ENCODE measurements at regions not wholly inside any gene's neighbourhood (a gene's known extent, or its start where the extent isn't known, plus 50 kb on each side); places are given as distances from the start of the nearest gene placed in this dataset.

- DNase-seq (ENCODE audit: low spot score), result no peak
- Histone ChIP-seq H3K27ac (no peak overlapping the region), H3K27me3 (no peaks in the 10 kb centered on the region), H3K36me3 (no peaks in the 10 kb centered on the region), H3K4me3 (no peak overlapping the region), H3K4me1 (no peaks in the 10 kb centered on the region), H3K9me3 (no peaks in the 10 kb centered on the region)
- no peak for TF ChIP-seq CTCF (IDR thresholded peaks at IDR 0.05)
These were observed 93.8 kb upstream of the MAP1LC3B2 start for GRCh38 chr12:116465407-116465806.

DNA sequence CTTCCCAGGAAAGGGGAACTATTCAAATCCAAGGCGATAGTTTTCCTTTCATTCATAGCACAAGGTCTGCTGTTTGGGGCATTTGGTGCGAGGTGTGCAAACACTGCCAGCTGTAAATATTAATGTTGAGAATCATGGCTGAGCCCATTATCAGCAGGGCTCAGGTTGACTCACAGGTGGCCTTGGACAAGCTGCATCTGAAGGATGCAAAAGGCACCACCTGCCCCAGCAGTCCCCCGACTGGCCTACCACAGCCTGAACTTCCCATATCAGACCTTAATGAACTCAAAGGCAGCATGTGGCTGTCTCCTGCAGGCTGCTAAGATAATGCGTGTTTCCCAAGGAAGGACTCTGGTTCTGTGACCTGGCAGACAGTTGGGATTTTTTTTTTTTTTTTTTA is 93.3 kb upstream of the MAP1LC3B2 start:
- no peaks in the 10 kb centered on the region for H3K36me3 ChIP-seq
- no peaks in the 10 kb centered on the region for H3K27me3 ChIP-seq
- no peak overlapping the region for H3K27ac ChIP-seq
- no peak for TF ChIP-seq CTCF (IDR thresholded peaks at IDR 0.05)
- no peaks in the 10 kb centered on the region for H3K4me1 ChIP-seq
- DNase-seq (ENCODE audit: low spot score), result no peak
- no peaks in the 10 kb centered on the region for H3K9me3 ChIP-seq
- H3K4me3 ChIP-seq, result no peak overlapping the region

- Histone ChIP-seq H3K4me1 (no peaks in the 10 kb centered on the region), H3K27ac (no peak overlapping the region), H3K36me3 (no peaks in the 10 kb centered on the region), H3K27me3 (no peaks in the 10 kb centered on the region), H3K9me3 (no peaks in the 10 kb centered on the region), H3K4me3 (no peak overlapping the region)
- DNase-seq (ENCODE audit: low spot score), result no peak
- TF ChIP-seq CTCF (IDR thresholded peaks at IDR 0.05), result no peak
These were observed 92.6 kb upstream of the MAP1LC3B2 start for GRCh38 chr12:116466536-116466935.

GRCh38 chr12:116469344-116469743 is 89.8 kb upstream of the MAP1LC3B2 start:
- Histone ChIP-seq H3K27me3 (no peaks in the 10 kb centered on the region), H3K9me3 (no peaks in the 10 kb centered on the region), H3K27ac (no peak overlapping the region), H3K4me1 (no peaks in the 10 kb centered on the region), H3K4me3 (no peak overlapping the region), H3K36me3 (no peaks in the 10 kb centered on the region)
- TF ChIP-seq CTCF (IDR thresholded peaks at IDR 0.05), result no peak
- no peak for DNase-seq (ENCODE audit: low spot score)

DNA sequence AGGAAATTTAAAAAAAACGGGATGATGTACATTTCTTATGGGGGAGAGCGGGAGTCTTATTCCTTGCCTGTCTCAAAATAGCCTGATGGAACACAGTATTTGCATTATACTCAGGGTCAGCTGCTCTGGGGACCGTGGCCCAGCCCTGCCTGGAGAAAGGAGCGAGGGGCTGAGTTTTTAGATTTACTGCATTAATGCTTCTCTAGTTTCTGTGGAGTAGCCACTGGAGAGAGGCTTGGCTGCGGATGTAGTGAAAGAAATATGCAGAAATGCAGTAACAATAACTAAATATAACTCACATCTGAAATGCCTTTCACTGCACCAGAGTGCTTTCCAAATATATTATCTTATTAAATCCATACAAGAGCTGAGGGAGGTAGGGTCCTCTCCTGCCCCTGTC is 87.6 kb upstream of the MAP1LC3B2 start:
- H3K36me3 ChIP-seq, result no peaks in the 10 kb centered on the region
- peaks cover 0 to 2% of the 10 kb centered on the region in 2 donors for H3K9me3 ChIP-seq
- TF ChIP-seq CTCF (IDR thresholded peaks at IDR 0.05), result no peak
- no peaks in the 10 kb centered on the region for H3K4me1 ChIP-seq
- H3K27me3 ChIP-seq, result no peaks in the 10 kb centered on the region
- no peak for DNase-seq (ENCODE audit: low spot score)
- H3K4me3 ChIP-seq, result no peak overlapping the region
- H3K27ac ChIP-seq, result no peak overlapping the region

DNA sequence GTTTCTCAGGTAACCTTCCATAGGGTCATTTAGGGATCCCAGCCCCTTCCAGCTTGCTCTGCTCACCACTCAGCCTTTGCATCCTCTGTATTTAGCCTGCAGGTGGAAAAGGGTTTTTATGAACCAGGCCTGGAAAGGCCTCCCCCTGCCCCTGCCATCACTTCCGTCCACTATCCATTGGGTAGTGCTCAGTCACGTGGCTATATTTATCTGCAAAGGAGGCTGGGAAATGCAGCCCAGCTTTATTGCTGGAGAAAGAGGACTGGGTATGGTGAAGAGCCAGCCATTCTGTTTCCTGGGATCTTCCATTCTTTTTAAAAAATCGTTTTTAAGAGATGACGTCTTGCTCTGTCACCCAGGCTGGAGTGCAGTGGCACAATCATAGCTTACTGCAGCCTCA is 87.0 kb upstream of the MAP1LC3B2 start:
- no peaks in the 10 kb centered on the region for H3K36me3 ChIP-seq
- DNase-seq (ENCODE audit: low spot score), result no peak
- no peak overlapping the region for H3K27ac ChIP-seq
- H3K4me1 ChIP-seq, result no peaks in the 10 kb centered on the region
- peaks cover 0 to 8% of the 10 kb centered on the region in 2 donors for H3K9me3 ChIP-seq
- no peaks in the 10 kb centered on the region for H3K27me3 ChIP-seq
- no peak for TF ChIP-seq CTCF (IDR thresholded peaks at IDR 0.05)
- no peak overlapping the region for H3K4me3 ChIP-seq

Measured in right atrium auricular region (tissue), 2 donors.